ENCODE measurements at regions not wholly inside any gene's neighbourhood (a gene's known extent, or its start where the extent isn't known, plus 50 kb on each side); places are given as distances from the start of the nearest gene placed in this dataset.
"Not testable (repeated sequence)": the region's sequence is repeated elsewhere in the genome, so short reads cannot be mapped to it uniquely, and the experiment has no call there.

- no peaks in the 10 kb centered on the region for H3K27me3 ChIP-seq (ENCODE audit: control insufficient read depth in 2 of 2, insufficient read depth in 2 of 2, low read length in 2 of 2)
- no peaks in the 10 kb centered on the region for H3K36me3 ChIP-seq (ENCODE audit: control insufficient read depth in 2 of 2, insufficient read depth in 2 of 2, low read length in 2 of 2)
- no peaks in the 10 kb centered on the region for H3K9me3 ChIP-seq (ENCODE audit: control insufficient read depth in 2 of 2, low read length in 2 of 2)
- H3K27ac ChIP-seq (ENCODE audit: low read depth in 2 of 2, low read length in 2 of 2): no peak overlapping the region
- H3K4me3 ChIP-seq (ENCODE audit: low read length in 2 of 2): no peak overlapping the region
- no peak overlapping the region for H3K9ac ChIP-seq (ENCODE audit: low read depth in 1 of 2, low read length in 2 of 2)
- H3K4me1 ChIP-seq (ENCODE audit: control insufficient read depth in 2 of 2, insufficient read depth in 2 of 2, low read length in 2 of 2): no peaks in the 10 kb centered on the region
Observed at GRCh38 chr13:34371645-34372395, 553.9 kb downstream of the RFC3 start.

GRCh38 chr13:34372581-34372980 is 554.6 kb downstream of the RFC3 start:
- Histone ChIP-seq H3K36me3 (ENCODE audit: control insufficient read depth in 2 of 2, insufficient read depth in 2 of 2, low read length in 2 of 2) (no peaks in the 10 kb centered on the region), H3K27me3 (ENCODE audit: control insufficient read depth in 2 of 2, insufficient read depth in 2 of 2, low read length in 2 of 2) (no peaks in the 10 kb centered on the region), H3K9me3 (ENCODE audit: control insufficient read depth in 2 of 2, low read length in 2 of 2) (no peaks in the 10 kb centered on the region), H3K4me3 (ENCODE audit: low read length in 2 of 2) (no peak overlapping the region), H3K9ac (ENCODE audit: low read depth in 1 of 2, low read length in 2 of 2) (no peak overlapping the region), H3K27ac (ENCODE audit: low read depth in 2 of 2, low read length in 2 of 2) (no peak overlapping the region), H3K4me1 (ENCODE audit: control insufficient read depth in 2 of 2, insufficient read depth in 2 of 2, low read length in 2 of 2) (no peaks in the 10 kb centered on the region)

DNA sequence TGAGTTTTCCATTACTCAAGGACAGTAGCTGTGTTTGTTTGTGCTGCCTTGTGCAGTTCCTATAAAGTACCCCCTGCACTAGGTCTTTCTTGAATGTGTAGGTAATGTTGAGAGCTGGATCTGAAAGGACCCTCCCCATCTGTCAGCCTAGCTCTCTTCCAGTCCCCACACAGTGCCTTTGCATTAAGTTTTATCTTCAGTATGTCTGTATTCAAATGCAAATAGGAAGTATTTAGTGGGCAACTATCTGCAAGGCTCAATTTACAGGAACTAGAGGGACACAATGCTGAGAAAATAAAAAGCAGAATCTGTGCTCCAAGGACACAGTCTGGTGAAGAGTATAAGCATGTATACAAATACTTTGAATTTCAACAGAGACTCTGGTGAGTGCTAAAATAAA is 558.5 kb downstream of the RFC3 start:
- Histone ChIP-seq H3K27me3 (ENCODE audit: control insufficient read depth in 2 of 2, insufficient read depth in 2 of 2, low read length in 2 of 2) (no peaks in the 10 kb centered on the region), H3K4me3 (ENCODE audit: low read length in 2 of 2) (no peak overlapping the region), H3K36me3 (ENCODE audit: control insufficient read depth in 2 of 2, insufficient read depth in 2 of 2, low read length in 2 of 2) (no peaks in the 10 kb centered on the region), H3K9ac (ENCODE audit: low read depth in 1 of 2, low read length in 2 of 2) (no peak overlapping the region), H3K4me1 (ENCODE audit: control insufficient read depth in 2 of 2, insufficient read depth in 2 of 2, low read length in 2 of 2) (peaks cover 0 to 2% of the 10 kb centered on the region in 2 donors), H3K27ac (ENCODE audit: low read depth in 2 of 2, low read length in 2 of 2) (no peak overlapping the region), H3K9me3 (ENCODE audit: control insufficient read depth in 2 of 2, low read length in 2 of 2) (no peaks in the 10 kb centered on the region)

GRCh38 chr13:34381228-34381627 is 560.8 kb upstream of the NBEA start:
- Histone ChIP-seq H3K36me3 (ENCODE audit: control insufficient read depth in 2 of 2, insufficient read depth in 2 of 2, low read length in 2 of 2) (no peaks in the 10 kb centered on the region), H3K27me3 (ENCODE audit: control insufficient read depth in 2 of 2, insufficient read depth in 2 of 2, low read length in 2 of 2) (no peaks in the 10 kb centered on the region), H3K9me3 (ENCODE audit: control insufficient read depth in 2 of 2, low read length in 2 of 2) (no peaks in the 10 kb centered on the region), H3K27ac (ENCODE audit: low read depth in 2 of 2, low read length in 2 of 2) (no peak overlapping the region), H3K4me1 (ENCODE audit: control insufficient read depth in 2 of 2, insufficient read depth in 2 of 2, low read length in 2 of 2) (peaks cover 0 to 2% of the 10 kb centered on the region in 2 donors), H3K9ac (ENCODE audit: low read depth in 1 of 2, low read length in 2 of 2) (no peak overlapping the region), H3K4me3 (ENCODE audit: low read length in 2 of 2) (no peak overlapping the region)

DNA sequence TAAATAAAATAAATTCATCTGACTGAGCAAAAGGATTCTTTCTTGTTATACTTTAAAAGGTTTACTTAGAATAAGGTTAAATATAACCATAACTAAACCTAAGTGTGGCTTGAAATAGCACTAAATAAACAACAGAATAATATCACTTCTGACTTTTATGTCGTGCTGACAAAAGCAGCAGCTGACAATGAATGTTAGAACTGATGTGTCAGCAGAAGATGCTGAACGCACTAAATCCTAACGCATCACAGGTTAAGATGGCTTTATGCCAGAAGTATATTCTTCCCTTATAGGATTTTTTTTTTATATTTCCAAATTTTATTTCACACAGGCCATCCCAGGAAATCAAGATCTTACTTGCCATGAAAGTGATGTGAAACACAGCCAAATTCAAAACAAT is 558.3 kb upstream of the NBEA start:
- Histone ChIP-seq H3K4me3 (ENCODE audit: low read length in 2 of 2) (no peak overlapping the region), H3K27me3 (ENCODE audit: control insufficient read depth in 2 of 2, insufficient read depth in 2 of 2, low read length in 2 of 2) (no peaks in the 10 kb centered on the region), H3K27ac (ENCODE audit: low read depth in 2 of 2, low read length in 2 of 2) (no peak overlapping the region), H3K36me3 (ENCODE audit: control insufficient read depth in 2 of 2, insufficient read depth in 2 of 2, low read length in 2 of 2) (no peaks in the 10 kb centered on the region), H3K9me3 (ENCODE audit: control insufficient read depth in 2 of 2, low read length in 2 of 2) (no peaks in the 10 kb centered on the region), H3K9ac (ENCODE audit: low read depth in 1 of 2, low read length in 2 of 2) (no peak overlapping the region), H3K4me1 (ENCODE audit: control insufficient read depth in 2 of 2, insufficient read depth in 2 of 2, low read length in 2 of 2) (peaks cover 0 to 2% of the 10 kb centered on the region in 2 donors)

GRCh38 chr13:34386229-34386628 is 555.8 kb upstream of the NBEA start:
- not testable (repeated sequence) for H3K27me3 ChIP-seq (ENCODE audit: control insufficient read depth in 2 of 2, insufficient read depth in 2 of 2, low read length in 2 of 2); H3K27ac ChIP-seq (ENCODE audit: low read depth in 2 of 2, low read length in 2 of 2); H3K36me3 ChIP-seq (ENCODE audit: control insufficient read depth in 2 of 2, insufficient read depth in 2 of 2, low read length in 2 of 2); H3K9ac ChIP-seq (ENCODE audit: low read depth in 1 of 2, low read length in 2 of 2); H3K4me1 ChIP-seq (ENCODE audit: control insufficient read depth in 2 of 2, insufficient read depth in 2 of 2, low read length in 2 of 2); H3K9me3 ChIP-seq (ENCODE audit: control insufficient read depth in 2 of 2, low read length in 2 of 2); H3K4me3 ChIP-seq (ENCODE audit: low read length in 2 of 2)

DNA sequence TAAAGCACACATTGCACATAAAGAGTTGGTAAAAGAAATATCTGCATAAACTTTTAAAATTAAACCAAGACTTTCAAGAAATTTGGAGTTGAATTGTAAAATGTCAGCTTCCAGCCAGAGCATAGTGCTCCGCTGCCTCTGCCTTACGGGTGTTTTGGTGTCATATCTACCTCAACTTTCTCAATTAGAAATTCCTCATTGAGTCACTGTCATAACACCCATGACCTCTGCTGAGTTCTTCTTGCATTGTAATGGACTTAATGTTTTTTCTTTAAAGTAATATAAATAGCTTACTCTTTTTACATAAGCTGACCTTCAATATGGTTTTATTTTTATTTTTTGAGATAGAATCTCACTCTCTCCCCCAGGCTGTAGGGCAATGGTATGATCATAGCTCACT is 551.0 kb upstream of the NBEA start:
- Histone ChIP-seq H3K9me3 (ENCODE audit: control insufficient read depth in 2 of 2, low read length in 2 of 2) (peaks cover 0 to 3% of the 10 kb centered on the region in 2 donors), H3K27me3 (ENCODE audit: control insufficient read depth in 2 of 2, insufficient read depth in 2 of 2, low read length in 2 of 2) (no peaks in the 10 kb centered on the region), H3K4me3 (ENCODE audit: low read length in 2 of 2) (no peak overlapping the region), H3K4me1 (ENCODE audit: control insufficient read depth in 2 of 2, insufficient read depth in 2 of 2, low read length in 2 of 2) (no peaks in the 10 kb centered on the region), H3K27ac (ENCODE audit: low read depth in 2 of 2, low read length in 2 of 2) (no peak overlapping the region), H3K9ac (ENCODE audit: low read depth in 1 of 2, low read length in 2 of 2) (no peak overlapping the region), H3K36me3 (ENCODE audit: control insufficient read depth in 2 of 2, insufficient read depth in 2 of 2, low read length in 2 of 2) (no peaks in the 10 kb centered on the region)

- H3K9me3 ChIP-seq (ENCODE audit: control insufficient read depth in 2 of 2, low read length in 2 of 2): no peaks in the 10 kb centered on the region
- no peak overlapping the region for H3K4me3 ChIP-seq (ENCODE audit: low read length in 2 of 2)
Observed at GRCh38 chr13:34401696-34402095, 540.4 kb upstream of the NBEA start.

GRCh38 chr13:34405410-34406181 is 536.5 kb upstream of the NBEA start:
- H3K4me1 ChIP-seq (ENCODE audit: control insufficient read depth in 2 of 2, insufficient read depth in 2 of 2, low read length in 2 of 2): no peaks in the 10 kb centered on the region
- no peak overlapping the region for H3K9ac ChIP-seq (ENCODE audit: low read depth in 1 of 2, low read length in 2 of 2)
- H3K4me3 ChIP-seq (ENCODE audit: low read length in 2 of 2): no peak overlapping the region
- no peak overlapping the region for H3K27ac ChIP-seq (ENCODE audit: low read depth in 2 of 2, low read length in 2 of 2)
- no peaks in the 10 kb centered on the region for H3K27me3 ChIP-seq (ENCODE audit: control insufficient read depth in 2 of 2, insufficient read depth in 2 of 2, low read length in 2 of 2)
- no peaks in the 10 kb centered on the region for H3K36me3 ChIP-seq (ENCODE audit: control insufficient read depth in 2 of 2, insufficient read depth in 2 of 2, low read length in 2 of 2)
- H3K9me3 ChIP-seq (ENCODE audit: control insufficient read depth in 2 of 2, low read length in 2 of 2): no peaks in the 10 kb centered on the region

More at GRCh38 chr13:34401696-34402095, 540.4 kb upstream of the NBEA start:
- H3K27me3 ChIP-seq (ENCODE audit: control insufficient read depth in 2 of 2, insufficient read depth in 2 of 2, low read length in 2 of 2): no peaks in the 10 kb centered on the region
- no peak overlapping the region for H3K27ac ChIP-seq (ENCODE audit: low read depth in 2 of 2, low read length in 2 of 2)
- H3K4me1 ChIP-seq (ENCODE audit: control insufficient read depth in 2 of 2, insufficient read depth in 2 of 2, low read length in 2 of 2): no peaks in the 10 kb centered on the region
- no peak overlapping the region for H3K9ac ChIP-seq (ENCODE audit: low read depth in 1 of 2, low read length in 2 of 2)
- no peaks in the 10 kb centered on the region for H3K36me3 ChIP-seq (ENCODE audit: control insufficient read depth in 2 of 2, insufficient read depth in 2 of 2, low read length in 2 of 2)

GRCh38 chr13:34408640-34409039 is 533.4 kb upstream of the NBEA start:
- Histone ChIP-seq H3K27ac (ENCODE audit: low read depth in 2 of 2, low read length in 2 of 2) (no peak overlapping the region), H3K4me3 (ENCODE audit: low read length in 2 of 2) (no peak overlapping the region), H3K9me3 (ENCODE audit: control insufficient read depth in 2 of 2, low read length in 2 of 2) (no peaks in the 10 kb centered on the region), H3K27me3 (ENCODE audit: control insufficient read depth in 2 of 2, insufficient read depth in 2 of 2, low read length in 2 of 2) (no peaks in the 10 kb centered on the region), H3K4me1 (ENCODE audit: control insufficient read depth in 2 of 2, insufficient read depth in 2 of 2, low read length in 2 of 2) (no peaks in the 10 kb centered on the region), H3K36me3 (ENCODE audit: control insufficient read depth in 2 of 2, insufficient read depth in 2 of 2, low read length in 2 of 2) (no peaks in the 10 kb centered on the region), H3K9ac (ENCODE audit: low read depth in 1 of 2, low read length in 2 of 2) (no peak overlapping the region)

All from mucosa of rectum (tissue), 2 donors.